Colonic mucosa (tissue), 4 donors: ENCODE measurements at regions not wholly inside any gene's neighbourhood (a gene's known extent, or its start where the extent isn't known, plus 50 kb on each side); places are given as distances from the start of the nearest gene placed in this dataset.

ENCODE experiments used
- DNase-seq: peaks from one replicate; pipeline ENCODE4 v3.0.0-alpha.2; 2020
- H3K27ac ChIP-seq: fragments of 200-600 bp; one replicate; pipeline ENCODE4 v1.8.0; 2021
- H3K27me3 ChIP-seq: fragments of 200-600 bp; one replicate; pipeline ENCODE4 v1.8.0; 2021
- H3K36me3 ChIP-seq: fragments of 200-600 bp; one replicate; pipeline ENCODE4 v1.8.0; 2021
- H3K4me1 ChIP-seq: fragments of 200-600 bp; one replicate; pipeline ENCODE4 v1.8.0; 2021; ENCODE audit warnings: mild to moderate bottlenecking
- H3K4me3 ChIP-seq: fragments of 200-600 bp; one replicate; pipeline ENCODE4 v1.8.0; 2021
- H3K9ac ChIP-seq, 2 donors: one replicate each; pipeline ENCODE4 v1.7.0; 2013; ENCODE audit warnings: control low read depth in 2 of 2, low read depth in 2 of 2, low read length in 2 of 2
- H3K9me3 ChIP-seq: fragments of 200-600 bp; one replicate; pipeline ENCODE4 v1.8.0; 2021
- CTCF ChIP-seq: fragments of 200-600 bp; IDR thresholded peaks from one replicate; pipeline ENCODE4 v1.8.0; 2022; ENCODE audit warnings: antibody characterized with exemption, mild to moderate bottlenecking
- intact Hi-C: fragments of 100-400 bp; cut with DNase I; formaldehyde crosslinking; loops from one replicate; pipeline ENCODE4 v1.14.1; 2022
- donor health status: healthy.
- donor health status: DM: no; HTN: no; CAD: no.
- donor health status: DM: no; HTN: no; CAD: no.

GRCh38 chr18:8504880-8505435, 104.3 kb upstream of the RAB12 start:
- TF ChIP-seq CTCF = no peak
- Histone ChIP-seq H3K27ac (no peak overlapping the region), H3K4me3 (no peak overlapping the region), H3K27me3 (no peaks in the 10 kb centered on the region), H3K9ac (no peak overlapping the region), H3K36me3 (no peaks in the 10 kb centered on the region), H3K9me3 (no peaks in the 10 kb centered on the region), H3K4me1 (no peaks in the 10 kb centered on the region)
- DNase-seq = no peak
- intact Hi-C loops = no loop called here

GRCh38 chr18:8506251-8507049, 102.8 kb upstream of the RAB12 start:
- no peak overlapping the region for H3K27ac ChIP-seq
- H3K36me3 ChIP-seq = no peaks in the 10 kb centered on the region
- H3K4me3 ChIP-seq = no peak overlapping the region
- no peaks in the 10 kb centered on the region for H3K4me1 ChIP-seq
- H3K9ac ChIP-seq = no peak overlapping the region
- no peak for TF ChIP-seq CTCF
- intact Hi-C loops = no loop called here
- DNase-seq = no peak
- no peaks in the 10 kb centered on the region for H3K9me3 ChIP-seq
- H3K27me3 ChIP-seq = no peaks in the 10 kb centered on the region

- TF ChIP-seq CTCF = no peak
- H3K27me3 ChIP-seq = no peaks in the 10 kb centered on the region
- H3K4me3 ChIP-seq = no peak overlapping the region
- no peak overlapping the region for H3K9ac ChIP-seq
- no peaks in the 10 kb centered on the region for H3K36me3 ChIP-seq
- no peaks in the 10 kb centered on the region for H3K9me3 ChIP-seq
- intact Hi-C loops = no loop called here
- DNase-seq = no peak
- no peaks in the 10 kb centered on the region for H3K4me1 ChIP-seq
- H3K27ac ChIP-seq = no peak overlapping the region
These were observed 101.9 kb upstream of the RAB12 start for GRCh38 chr18:8507361-8507760.

GRCh38 chr18:8507915-8508705, 101.1 kb upstream of the RAB12 start:
- Histone ChIP-seq H3K27ac (no peak overlapping the region), H3K36me3 (no peaks in the 10 kb centered on the region), H3K27me3 (no peaks in the 10 kb centered on the region), H3K4me1 (no peaks in the 10 kb centered on the region), H3K9ac (no peak overlapping the region), H3K9me3 (no peaks in the 10 kb centered on the region), H3K4me3 (no peak overlapping the region)
- no peak for TF ChIP-seq CTCF
- no peak for DNase-seq
- intact Hi-C loops = no loop called here

- Histone ChIP-seq H3K36me3 (no peaks in the 10 kb centered on the region), H3K27me3 (no peaks in the 10 kb centered on the region), H3K9ac (no peak overlapping the region), H3K4me3 (no peak overlapping the region), H3K9me3 (no peaks in the 10 kb centered on the region), H3K4me1 (no peaks in the 10 kb centered on the region), H3K27ac (no peak overlapping the region)
- TF ChIP-seq CTCF = no peak
- intact Hi-C loops = no loop called here
- DNase-seq = no peak
These were observed 96.0 kb upstream of the RAB12 start for GRCh38 chr18:8513249-8513648.
